CD4-positive, alpha-beta T cell (primary cell): ENCODE measurements at regions not wholly inside any gene's neighbourhood (a gene's known extent, or its start where the extent isn't known, plus 50 kb on each side); places are given as distances from the start of the nearest gene placed in this dataset.
A peak's percentile ranks its signal among the peaks of the same experiment; 100 is the strongest.

Source experiments
- ATAC-seq: fragments of 200-7000 bp; cut with Tn5 transposase; one replicate; pipeline ENCODE4 v1.10.0; 2022; ENCODE audit warnings: mild to moderate bottlenecking; ENCODE audit not compliant: poor library complexity
- CTCF ChIA-PET: fragments of 350-600 bp; sonication (Branson Sonifier 250); formaldehyde crosslinking; loops from one replicate; lab custom pipeline; 2021; ENCODE audit warnings: antibody characterized with exemption, inconsistent platforms; lab: Charles Lee
- POLR2A ChIA-PET: fragments of 350-600 bp; sonication (Branson Sonifier 250); formaldehyde crosslinking; loops from one replicate; lab custom pipeline; 2021; ENCODE audit warnings: antibody characterized with exemption, inconsistent platforms; lab: Charles Lee
- DNase-seq, 14 experiments: peaks; one replicate each; pipeline ENCODE4 v3.0.0-alpha.2; 2013 to 2020; ENCODE audit warnings: mixed read lengths in 2 of 14
- H3K27ac ChIP-seq, 2 donors: one replicate each; pipeline versions ENCODE4 v1.5.1 to v1.7.0; 2013; ENCODE audit warnings: low read length in 2 of 2, low read depth in 1 of 2, mild to moderate bottlenecking in 1 of 2
- H3K27me3 ChIP-seq, 2 experiments: 1 replicate in 1 of 2; 2 replicates in 1 of 2; pipeline versions ENCODE4 v1.6.1 to v1.7.0; 2013; ENCODE audit warnings: low read length in 2 of 2, control low read depth in 1 of 2, mild to moderate bottlenecking in 1 of 2, moderate library complexity in 1 of 2; ENCODE audit not compliant: insufficient read depth in 2 of 2, control insufficient read depth in 1 of 2
- H3K36me3 ChIP-seq: one replicate; pipeline ENCODE4 v1.6.1; 2013; ENCODE audit warnings: low read length, control low read depth; ENCODE audit not compliant: insufficient read depth
- H3K4me1 ChIP-seq: one replicate; pipeline ENCODE4 v1.6.1; 2013; ENCODE audit warnings: low read length, control low read depth; ENCODE audit not compliant: insufficient read depth
- H3K4me3 ChIP-seq: one replicate; pipeline ENCODE4 v1.5.1; 2013; ENCODE audit warnings: mild to moderate bottlenecking, low read length, moderate library complexity
- H3K9me3 ChIP-seq, 2 experiments: 1 replicate in 1 of 2; 2 replicates in 1 of 2; pipeline versions ENCODE4 v1.6.1 to v1.7.0; 2013; ENCODE audit warnings: low read length in 2 of 2, mild to moderate bottlenecking in 2 of 2, control low read depth in 1 of 2, moderate library complexity in 1 of 2; ENCODE audit not compliant: control insufficient read depth in 1 of 2, insufficient read depth in 1 of 2
- H3K27ac Mint-ChIP-seq: one replicate; pipeline ENCODE4 v1.8.0; 2020; ENCODE audit warnings: mixed read lengths
- H3K27me3 Mint-ChIP-seq: one replicate; pipeline ENCODE4 v1.8.0; 2021; ENCODE audit warnings: mixed read lengths
- H3K36me3 Mint-ChIP-seq: one replicate; pipeline ENCODE4 v1.8.0; 2021; ENCODE audit warnings: low read depth, mixed read lengths
- H3K4me1 Mint-ChIP-seq: one replicate; pipeline ENCODE4 v1.8.0; 2021; ENCODE audit warnings: low read depth, mixed read lengths
- H3K4me3 Mint-ChIP-seq: one replicate; pipeline ENCODE4 v1.8.0; 2020; ENCODE audit warnings: mild to moderate bottlenecking, mixed read lengths
- H3K9me3 Mint-ChIP-seq: one replicate; pipeline ENCODE4 v1.8.0; 2020; ENCODE audit warnings: mixed read lengths
- CTCF ChIP-seq: fragments of 200-600 bp; IDR thresholded peaks from one replicate; pipeline ENCODE4 v1.8.0; 2022; ENCODE audit warnings: antibody characterized with exemption, mild to moderate bottlenecking
- intact Hi-C, 2 experiments: fragments of 100-400 bp; cut with DNase I in 1 of 2; cut with micrococcal nuclease in 1 of 2; formaldehyde crosslinking; loops; one replicate each; pipeline versions ENCODE4 v1.15.1 to v1.9.0; 2023 to 2025; cut with DNase I, micrococcal nuclease

- ChIA-PET CTCF (interaction anchor here (1.3 to 2.7 kb wide), 5 partner anchors 37 to 843 kb away, joined by 5 to 54 read pairs (median 17); no protein-coding TSS in a partner anchor), POLR2A (no interaction called here)
- no peak overlapping the region for H3K4me3 Mint-ChIP-seq
- ATAC-seq (no peak), DNase-seq (no peak)
- H3K27ac Mint-ChIP-seq, result no peak overlapping the region
- H3K4me1 Mint-ChIP-seq, result no peaks in the 10 kb centered on the region
- Histone ChIP-seq H3K27ac (no peak overlapping the region), H3K4me1 (no peaks in the 10 kb centered on the region), H3K9me3 (no peaks in the 10 kb centered on the region), H3K27me3 (peaks cover 2 to 5% of the 10 kb centered on the region in 2 experiments), H3K36me3 (no peaks in the 10 kb centered on the region), H3K4me3 (no peak overlapping the region)
- intact Hi-C loops, result loop anchor here in 1 of 2 experiments (1.0 to 2.0 kb wide), 2 partner anchors 844 to 1000 kb away; no protein-coding TSS in a partner anchor
- H3K9me3 Mint-ChIP-seq, result no peaks in the 10 kb centered on the region
- no peak for TF ChIP-seq CTCF
- no peaks in the 10 kb centered on the region for H3K36me3 Mint-ChIP-seq
- H3K27me3 Mint-ChIP-seq, result peaks cover 30% of the 10 kb centered on the region
Measured at GRCh38 chr13:26984337-26984736, 187.3 kb downstream of the USP12 start.

- Histone ChIP-seq H3K27me3 (peaks cover 2 to 5% of the 10 kb centered on the region in 2 experiments), H3K4me1 (no peaks in the 10 kb centered on the region), H3K27ac (no peak overlapping the region), H3K9me3 (no peaks in the 10 kb centered on the region), H3K36me3 (no peaks in the 10 kb centered on the region), H3K4me3 (no peak overlapping the region)
- Mint-ChIP-seq H3K4me1 (no peaks in the 10 kb centered on the region), H3K4me3 (no peak overlapping the region), H3K27ac (no peak overlapping the region), H3K36me3 (no peaks in the 10 kb centered on the region), H3K27me3 (peaks cover 26% of the 10 kb centered on the region), H3K9me3 (no peaks in the 10 kb centered on the region)
- TF ChIP-seq CTCF, result no peak
- DNase-seq (no peak), ATAC-seq (no peak)
- CTCF ChIA-PET, result interaction anchor here (0.8 to 2.7 kb wide), 2 partner anchors 375 to 395 kb away, joined by 3 to 54 read pairs; no protein-coding TSS in a partner anchor
- POLR2A ChIA-PET, result no interaction called here
- intact Hi-C loops, result loop anchor here in 1 of 2 experiments (1.0 to 2.0 kb wide), 2 partner anchors 845 to 1001 kb away; no protein-coding TSS in a partner anchor
Measured at GRCh38 chr13:26983543-26984320, 187.9 kb downstream of the USP12 start.

GRCh38 chr13:26980099-26981031 lies 191.2 kb downstream of the USP12 start:
- H3K9me3 ChIP-seq, result no peaks in the 10 kb centered on the region
- H3K27ac ChIP-seq, result no peak overlapping the region
- ATAC-seq, result no peak
- Mint-ChIP-seq H3K4me3 (no peak overlapping the region), H3K36me3 (no peaks in the 10 kb centered on the region), H3K9me3 (no peaks in the 10 kb centered on the region), H3K4me1 (no peaks in the 10 kb centered on the region), H3K27me3 (peaks cover 21% of the 10 kb centered on the region), H3K27ac (no peak overlapping the region)
- H3K4me3 ChIP-seq, result no peak overlapping the region
- no peak for TF ChIP-seq CTCF
- intact Hi-C loops, result no loop called here
- no peaks in the 10 kb centered on the region for H3K4me1 ChIP-seq
- peak in 1 of 14 experiments; percentile 4 for DNase-seq
- peaks cover 4 to 5% of the 10 kb centered on the region in 2 experiments for H3K27me3 ChIP-seq
- ChIA-PET CTCF (no interaction called here), POLR2A (no interaction called here)
- no peaks in the 10 kb centered on the region for H3K36me3 ChIP-seq
